EL (cell line): ENCODE measurements at regions not wholly inside any gene's neighbourhood (a gene's known extent, or its start where the extent isn't known, plus 50 kb on each side); places are given as distances from the start of the nearest gene placed in this dataset.
A peak's percentile ranks its signal among the peaks of the same experiment; 100 is the strongest.

ENCODE experiments used
- DNase-seq: peaks from one replicate; pipeline ENCODE4 v3.0.0-alpha.2; 2016

- DNase-seq: peak; percentile 33
Measured at GRCh38 chr3:78003090-78003489, 963.2 kb downstream of the ROBO2 start.

GRCh38 chr3:78004571-78004970, 964.7 kb downstream of the ROBO2 start:
- no peak for DNase-seq

GRCh38 chr3:78013653-78014052, 973.8 kb downstream of the ROBO2 start:
- no peak for DNase-seq

- DNase-seq: no peak
Measured at GRCh38 chr3:78015856-78016255, 976.0 kb downstream of the ROBO2 start.

- DNase-seq: no peak
Measured at GRCh38 chr3:78021710-78022109, 981.8 kb downstream of the ROBO2 start.

- DNase-seq: no peak
Measured at GRCh38 chr3:78022232-78022631, 982.3 kb downstream of the ROBO2 start.

- DNase-seq: no peak
Measured at GRCh38 chr3:78023257-78023656, 983.4 kb downstream of the ROBO2 start.

GRCh38 chr3:78025916-78026315, 986.0 kb downstream of the ROBO2 start:
- DNase-seq: no peak

- DNase-seq: no peak
Measured at GRCh38 chr3:78026318-78026828, 986.5 kb downstream of the ROBO2 start.

- DNase-seq: no peak
Measured at GRCh38 chr3:78029775-78030174, 989.9 kb downstream of the ROBO2 start.

GRCh38 chr3:78035131-78035641, 995.3 kb downstream of the ROBO2 start:
- DNase-seq: no peak

- DNase-seq: peak; percentile 2
Measured at GRCh38 chr3:78041486-78041885, 1001.6 kb downstream of the ROBO2 start.

- no peak for DNase-seq
Measured at GRCh38 chr3:78046566-78046965, 1006.7 kb downstream of the ROBO2 start.

GRCh38 chr3:78048698-78049097, 1008.8 kb downstream of the ROBO2 start:
- DNase-seq: peak; percentile 3

- DNase-seq: no peak
Measured at GRCh38 chr3:78049521-78049920, 1009.6 kb downstream of the ROBO2 start.

- peak; percentile 30 for DNase-seq
Measured at GRCh38 chr3:78050276-78051065, 1010.6 kb downstream of the ROBO2 start.

GRCh38 chr3:78052746-78053145, 1012.8 kb downstream of the ROBO2 start:
- no peak for DNase-seq

GRCh38 chr3:78066287-78066686, 1026.4 kb downstream of the ROBO2 start:
- no peak for DNase-seq

- no peak for DNase-seq
Measured at GRCh38 chr3:78070188-78070587, 1030.3 kb downstream of the ROBO2 start.

GRCh38 chr3:78076379-78076778, 1036.5 kb downstream of the ROBO2 start:
- no peak for DNase-seq

- no peak for DNase-seq
Measured at GRCh38 chr3:78077178-78077577, 1037.3 kb downstream of the ROBO2 start.

GRCh38 chr3:78077842-78078241, 1037.9 kb downstream of the ROBO2 start:
- no peak for DNase-seq

GRCh38 chr3:78079514-78079913, 1039.6 kb downstream of the ROBO2 start:
- no peak for DNase-seq

GRCh38 chr3:78086150-78086549, 1046.3 kb downstream of the ROBO2 start:
- DNase-seq: peak; percentile 44

- no peak for DNase-seq
Measured at GRCh38 chr3:78087134-78087533, 1047.2 kb downstream of the ROBO2 start.
